ENCODE measurements at regions not wholly inside any gene's neighbourhood (a gene's known extent, or its start where the extent isn't known, plus 50 kb on each side); places are given as distances from the start of the nearest gene placed in this dataset.
"Not testable (repeated sequence)": the region's sequence is repeated elsewhere in the genome, so short reads cannot be mapped to it uniquely, and the experiment has no call there.

DNA sequence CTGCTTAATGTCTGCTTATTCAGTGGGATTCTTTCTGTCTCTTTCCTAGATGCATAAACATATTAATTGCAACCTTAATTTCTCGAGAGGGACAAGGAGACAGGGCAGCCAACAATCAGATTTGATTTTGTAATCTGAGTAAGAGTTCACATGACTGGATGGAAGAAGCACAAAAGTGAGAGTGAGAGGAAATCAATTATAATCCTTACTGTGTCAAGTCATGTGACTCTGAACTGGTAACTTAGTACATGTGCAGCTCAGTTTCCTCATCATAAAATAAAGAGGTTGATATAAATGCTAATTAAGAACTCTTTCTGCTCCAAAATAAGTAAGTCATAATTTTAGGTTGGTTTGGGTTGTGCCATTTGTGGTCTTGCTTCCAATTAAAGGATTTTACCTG, 439.5 kb downstream of the AMY1C start:
- Histone ChIP-seq H3K36me3 (ENCODE audit: control insufficient read depth in 4 of 4, insufficient read depth in 4 of 4, low read length in 3 of 4) (no peaks in the 10 kb centered on the region), H3K27me3 (replicated peaks in 2 of 5; ENCODE audit: control insufficient read depth in 4 of 5, insufficient read depth in 5 of 5, low read length in 4 of 5) (no peaks in the 10 kb centered on the region), H3K9me3 (ENCODE audit: control extremely low read depth in 1 of 5, control insufficient read depth in 4 of 5, insufficient read depth in 2 of 5, low read depth in 1 of 5, low read length in 4 of 5) (no peaks in the 10 kb centered on the region), H3K27ac (ENCODE audit: insufficient read depth in 1 of 2, low read depth in 1 of 2, low read length in 2 of 2, poor library complexity in 1 of 2, severe bottlenecking in 2 of 2) (no peak overlapping the region), H3K4me3 (ENCODE audit: control insufficient read depth in 1 of 7, extremely low read depth in 1 of 7, insufficient read depth in 4 of 7, low read depth in 2 of 7, low read length in 6 of 7) (no peak overlapping the region), H3K4me1 (ENCODE audit: control extremely low read depth in 1 of 4, control insufficient read depth in 4 of 4, insufficient read depth in 4 of 4, low read length in 3 of 4) (no peaks in the 10 kb centered on the region)
- ChIA-PET CTCF (no interaction called here), POLR2A (no interaction called here)
- no peak for DNase-seq
- no CpG with 5 or more reads among the region's 1 CpG for WGBS (ENCODE audit: insufficient coverage)

DNA sequence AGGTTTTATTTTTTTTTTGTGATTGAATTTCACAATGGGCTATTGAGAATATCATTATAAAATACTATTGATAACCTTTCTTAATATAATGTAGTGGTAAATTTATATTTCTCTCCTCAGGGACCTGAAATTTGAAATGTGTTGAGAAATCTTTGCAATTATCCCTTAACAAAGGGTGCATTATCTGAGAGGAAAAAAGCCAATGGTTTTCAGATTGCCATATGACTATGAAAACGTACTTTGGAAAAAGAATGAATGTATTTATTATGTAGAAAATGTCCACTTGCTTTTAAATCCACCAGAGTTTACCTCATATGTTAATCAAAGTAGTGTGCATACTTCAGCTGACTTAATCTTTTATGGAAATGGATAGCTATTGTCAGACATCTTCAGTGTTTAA, 441.1 kb downstream of the AMY1C start:
- Histone ChIP-seq H3K4me1 (ENCODE audit: control extremely low read depth in 1 of 4, control insufficient read depth in 4 of 4, insufficient read depth in 4 of 4, low read length in 3 of 4) (no peaks in the 10 kb centered on the region), H3K4me3 (ENCODE audit: control insufficient read depth in 1 of 7, extremely low read depth in 1 of 7, insufficient read depth in 4 of 7, low read depth in 2 of 7, low read length in 6 of 7) (no peak overlapping the region), H3K27me3 (replicated peaks in 2 of 5; ENCODE audit: control insufficient read depth in 4 of 5, insufficient read depth in 5 of 5, low read length in 4 of 5) (no peaks in the 10 kb centered on the region), H3K9me3 (ENCODE audit: control extremely low read depth in 1 of 5, control insufficient read depth in 4 of 5, insufficient read depth in 2 of 5, low read depth in 1 of 5, low read length in 4 of 5) (no peaks in the 10 kb centered on the region), H3K36me3 (ENCODE audit: control insufficient read depth in 4 of 4, insufficient read depth in 4 of 4, low read length in 3 of 4) (no peaks in the 10 kb centered on the region), H3K27ac (ENCODE audit: insufficient read depth in 1 of 2, low read depth in 1 of 2, low read length in 2 of 2, poor library complexity in 1 of 2, severe bottlenecking in 2 of 2) (no peak overlapping the region)
- no CpG with 5 or more reads among the region's 1 CpG for WGBS (ENCODE audit: insufficient coverage)
- ChIA-PET CTCF (no interaction called here), POLR2A (no interaction called here)
- DNase-seq, result no peak

DNA sequence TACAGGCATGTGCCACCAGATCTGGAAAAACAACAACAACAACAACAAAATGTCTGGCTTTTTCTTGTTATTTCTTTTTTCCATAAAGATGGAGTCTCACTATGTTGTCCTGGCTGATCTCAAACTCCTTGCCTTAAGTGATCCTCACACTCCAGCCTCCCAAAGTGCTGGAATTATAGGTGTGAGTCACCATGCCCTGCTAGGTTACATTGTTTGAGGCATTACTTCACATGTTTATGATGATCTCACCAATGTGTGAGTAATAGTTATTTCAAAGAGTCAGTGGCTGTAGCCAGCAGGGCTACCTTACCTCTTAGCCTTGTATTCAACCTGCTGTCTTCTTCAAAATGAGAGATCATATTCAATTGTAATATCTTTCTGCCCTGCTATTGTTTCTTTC, 445.7 kb downstream of the AMY1C start:
- Histone ChIP-seq H3K4me1 (ENCODE audit: control extremely low read depth in 1 of 4, control insufficient read depth in 4 of 4, insufficient read depth in 4 of 4, low read length in 3 of 4) (no peaks in the 10 kb centered on the region), H3K9me3 (ENCODE audit: control extremely low read depth in 1 of 5, control insufficient read depth in 4 of 5, insufficient read depth in 2 of 5, low read depth in 1 of 5, low read length in 4 of 5) (no peaks in the 10 kb centered on the region), H3K27ac (ENCODE audit: insufficient read depth in 1 of 2, low read depth in 1 of 2, low read length in 2 of 2, poor library complexity in 1 of 2, severe bottlenecking in 2 of 2) (no peak overlapping the region), H3K36me3 (ENCODE audit: control insufficient read depth in 4 of 4, insufficient read depth in 4 of 4, low read length in 3 of 4) (no peaks in the 10 kb centered on the region), H3K4me3 (ENCODE audit: control insufficient read depth in 1 of 7, extremely low read depth in 1 of 7, insufficient read depth in 4 of 7, low read depth in 2 of 7, low read length in 6 of 7) (no peak overlapping the region), H3K27me3 (replicated peaks in 2 of 5; ENCODE audit: control insufficient read depth in 4 of 5, insufficient read depth in 5 of 5, low read length in 4 of 5) (no peaks in the 10 kb centered on the region)
- no peak for DNase-seq
- ChIA-PET CTCF (no interaction called here), POLR2A (no interaction called here)

- ChIA-PET POLR2A (no interaction called here), CTCF (no interaction called here)
- no peaks in the 10 kb centered on the region for H3K4me1 ChIP-seq (ENCODE audit: control extremely low read depth in 1 of 4, control insufficient read depth in 4 of 4, insufficient read depth in 4 of 4, low read length in 3 of 4)
- DNase-seq, result no peak
- no peaks in the 10 kb centered on the region for H3K36me3 ChIP-seq (ENCODE audit: control insufficient read depth in 4 of 4, insufficient read depth in 4 of 4, low read length in 3 of 4)
- peaks cover 0 to 2% (median 0%) of the 10 kb centered on the region in 5 experiments for H3K9me3 ChIP-seq (ENCODE audit: control extremely low read depth in 1 of 5, control insufficient read depth in 4 of 5, insufficient read depth in 2 of 5, low read depth in 1 of 5, low read length in 4 of 5)
- H3K4me3 ChIP-seq (ENCODE audit: control insufficient read depth in 1 of 7, extremely low read depth in 1 of 7, insufficient read depth in 4 of 7, low read depth in 2 of 7, low read length in 6 of 7), result no peak overlapping the region
- H3K27me3 ChIP-seq (replicated peaks in 2 of 5; ENCODE audit: control insufficient read depth in 4 of 5, insufficient read depth in 5 of 5, low read length in 4 of 5), result no peaks in the 10 kb centered on the region
- no peak overlapping the region for H3K27ac ChIP-seq (ENCODE audit: insufficient read depth in 1 of 2, low read depth in 1 of 2, low read length in 2 of 2, poor library complexity in 1 of 2, severe bottlenecking in 2 of 2)
These were observed 446.4 kb downstream of the AMY1C start for GRCh38 chr1:104196136-104196535.

DNA sequence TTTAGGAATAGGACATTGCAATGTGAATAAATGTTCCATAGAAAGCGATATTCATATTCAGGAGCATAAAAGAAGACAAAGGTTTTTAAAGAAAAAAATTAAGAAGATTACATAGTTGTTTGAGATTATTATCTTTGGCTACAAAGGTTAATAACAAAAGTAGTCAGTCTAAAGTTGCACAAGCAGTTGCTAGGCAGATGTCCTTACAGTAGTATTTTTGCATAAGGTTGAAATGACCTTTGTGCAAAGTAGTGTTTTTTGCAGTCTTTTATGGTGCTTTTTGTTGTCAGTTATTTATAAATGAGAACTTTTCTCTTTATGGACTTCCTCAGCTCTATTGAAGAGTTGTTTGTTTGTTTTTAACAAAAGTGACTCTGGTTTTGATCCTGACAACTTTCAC, 447.8 kb downstream of the AMY1C start:
- peaks cover 0 to 2% (median 0%) of the 10 kb centered on the region in 5 experiments for H3K9me3 ChIP-seq (ENCODE audit: control extremely low read depth in 1 of 5, control insufficient read depth in 4 of 5, insufficient read depth in 2 of 5, low read depth in 1 of 5, low read length in 4 of 5)
- no peaks in the 10 kb centered on the region for H3K4me1 ChIP-seq (ENCODE audit: control extremely low read depth in 1 of 4, control insufficient read depth in 4 of 4, insufficient read depth in 4 of 4, low read length in 3 of 4)
- ChIA-PET CTCF (no interaction called here), POLR2A (no interaction called here)
- WGBS (ENCODE audit: insufficient coverage), result 100% methylated on average over 1 of the region's 1 CpG
- no peak overlapping the region for H3K27ac ChIP-seq (ENCODE audit: insufficient read depth in 1 of 2, low read depth in 1 of 2, low read length in 2 of 2, poor library complexity in 1 of 2, severe bottlenecking in 2 of 2)
- H3K27me3 ChIP-seq (replicated peaks in 2 of 5; ENCODE audit: control insufficient read depth in 4 of 5, insufficient read depth in 5 of 5, low read length in 4 of 5), result no peaks in the 10 kb centered on the region
- H3K4me3 ChIP-seq (ENCODE audit: control insufficient read depth in 1 of 7, extremely low read depth in 1 of 7, insufficient read depth in 4 of 7, low read depth in 2 of 7, low read length in 6 of 7), result no peak overlapping the region
- no peaks in the 10 kb centered on the region for H3K36me3 ChIP-seq (ENCODE audit: control insufficient read depth in 4 of 4, insufficient read depth in 4 of 4, low read length in 3 of 4)
- no peak for DNase-seq

GRCh38 chr1:104212239-104212638, 462.5 kb downstream of the AMY1C start:
- Histone ChIP-seq H3K36me3 (ENCODE audit: control insufficient read depth in 4 of 4, insufficient read depth in 4 of 4, low read length in 3 of 4) (no peaks in the 10 kb centered on the region), H3K4me1 (ENCODE audit: control extremely low read depth in 1 of 4, control insufficient read depth in 4 of 4, insufficient read depth in 4 of 4, low read length in 3 of 4) (no peaks in the 10 kb centered on the region), H3K4me3 (ENCODE audit: control insufficient read depth in 1 of 7, extremely low read depth in 1 of 7, insufficient read depth in 4 of 7, low read depth in 2 of 7, low read length in 6 of 7) (no peak overlapping the region), H3K9me3 (ENCODE audit: control extremely low read depth in 1 of 5, control insufficient read depth in 4 of 5, insufficient read depth in 2 of 5, low read depth in 1 of 5, low read length in 4 of 5) (no peaks in the 10 kb centered on the region), H3K27ac (ENCODE audit: insufficient read depth in 1 of 2, low read depth in 1 of 2, low read length in 2 of 2, poor library complexity in 1 of 2, severe bottlenecking in 2 of 2) (no peak overlapping the region), H3K27me3 (replicated peaks in 2 of 5; ENCODE audit: control insufficient read depth in 4 of 5, insufficient read depth in 5 of 5, low read length in 4 of 5) (no peaks in the 10 kb centered on the region)
- WGBS (ENCODE audit: insufficient coverage), result no CpG with 5 or more reads among the region's 1 CpG
- DNase-seq, result no peak
- CTCF ChIA-PET, result no interaction called here
- POLR2A ChIA-PET, result no interaction called here

- WGBS (ENCODE audit: insufficient coverage), result 98% methylated on average over 20 of the region's 28 CpGs
- CTCF ChIA-PET; H3K4me1 ChIP-seq (ENCODE audit: control extremely low read depth in 1 of 4, control insufficient read depth in 4 of 4, insufficient read depth in 4 of 4, low read length in 3 of 4); H3K4me3 ChIP-seq (ENCODE audit: control insufficient read depth in 1 of 7, extremely low read depth in 1 of 7, insufficient read depth in 4 of 7, low read depth in 2 of 7, low read length in 6 of 7); H3K27ac ChIP-seq (ENCODE audit: insufficient read depth in 1 of 2, low read depth in 1 of 2, low read length in 2 of 2, poor library complexity in 1 of 2, severe bottlenecking in 2 of 2); H3K36me3 ChIP-seq (ENCODE audit: control insufficient read depth in 4 of 4, insufficient read depth in 4 of 4, low read length in 3 of 4); POLR2A ChIA-PET; DNase-seq; H3K27me3 ChIP-seq (replicated peaks in 2 of 5; ENCODE audit: control insufficient read depth in 4 of 5, insufficient read depth in 5 of 5, low read length in 4 of 5); H3K9me3 ChIP-seq (ENCODE audit: control extremely low read depth in 1 of 5, control insufficient read depth in 4 of 5, insufficient read depth in 2 of 5, low read depth in 1 of 5, low read length in 4 of 5): not testable (repeated sequence)
These were observed 467.8 kb downstream of the AMY1C start for GRCh38 chr1:104217395-104217986.
